ENCODE measurements at regions not wholly inside any gene's neighbourhood (a gene's known extent, or its start where the extent isn't known, plus 50 kb on each side); places are given as distances from the start of the nearest gene placed in this dataset.

DNA sequence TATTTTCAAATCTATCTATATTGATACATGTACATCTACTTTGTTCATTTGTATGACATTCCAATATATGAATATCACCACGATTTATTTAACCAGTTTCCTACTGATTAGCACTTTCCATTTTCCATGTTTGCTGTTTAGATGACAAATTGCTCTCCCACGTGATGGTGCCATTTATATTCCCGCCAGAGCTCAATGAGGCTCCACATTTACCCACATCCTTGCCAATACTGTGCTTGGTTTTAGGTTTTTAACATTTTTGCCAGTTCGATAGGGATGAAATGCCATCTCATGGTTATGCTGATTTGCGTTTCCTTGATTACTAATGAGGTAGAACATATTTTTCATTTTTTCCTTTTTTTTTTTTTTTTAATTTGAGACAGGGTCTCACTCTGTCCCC lies 86.7 kb upstream of the TRIM2 start:
- TF ChIP-seq CTCF (IDR thresholded peaks at IDR 0.05) (no peak), POLR2A (IDR thresholded peaks at IDR 0.05) (no peak)

Data from upper lobe of left lung (tissue), 4 donors.